Gastrocnemius medialis (tissue), 4 donors: ENCODE measurements at regions not wholly inside any gene's neighbourhood (a gene's known extent, or its start where the extent isn't known, plus 50 kb on each side); places are given as distances from the start of the nearest gene placed in this dataset.

Source experiments
- ATAC-seq, 2 donors: fragments of 150-250 bp; one replicate each; pipeline ENCODE4 v1.9.1; 2016
- DNase-seq, 2 donors: peaks; one replicate each; pipeline ENCODE4 v3.0.0-alpha.2; 2019
- H3K27ac ChIP-seq, 4 donors: fragments of 200-600 bp; sonication (generic); 1 replicate in 1 of 4; 2 replicates in 3 of 4; pipeline ENCODE4 v1.5.1; 2016 to 2018; ENCODE audit warnings: mild to moderate bottlenecking in 2 of 4, moderate library complexity in 1 of 4
- H3K27me3 ChIP-seq, 3 donors: fragments of 200-600 bp; sonication (generic) in 2 of 3; 1 replicate in 1 of 3; 2 replicates in 2 of 3; pipeline versions ENCODE4 v1.5.1 to v1.6.0; 2016 to 2019; ENCODE audit warnings: mild to moderate bottlenecking in 1 of 3, moderate library complexity in 1 of 3
- H3K36me3 ChIP-seq, 2 donors: fragments of 200-600 bp; sonication (generic) in 1 of 2; one replicate each; pipeline ENCODE4 v1.5.1; 2017 to 2018
- H3K4me1 ChIP-seq, 2 donors: fragments of 200-600 bp; sonication (generic) in 1 of 2; one replicate each; pipeline ENCODE4 v1.5.1; 2016 to 2017; ENCODE audit warnings: mild to moderate bottlenecking in 2 of 2
- H3K4me3 ChIP-seq, 4 donors: fragments of 200-600 bp; sonication (generic) in 3 of 4; 1 replicate in 1 of 4; 2 replicates in 3 of 4; pipeline ENCODE4 v1.5.1; 2016 to 2019; ENCODE audit warnings: mild to moderate bottlenecking in 2 of 4
- H3K9me3 ChIP-seq, 3 donors: fragments of 200-600 bp; sonication (generic) in 2 of 3; 1 replicate in 1 of 3; 2 replicates in 2 of 3; pipeline ENCODE4 v1.5.1; 2016 to 2019
- POLR2A ChIP-seq, 2 donors: fragments of 450-650 bp; IDR thresholded peaks; one replicate each; pipeline ENCODE4 v1.6.1; 2017; ENCODE audit warnings: antibody characterized with exemption in 2 of 2, mild to moderate bottlenecking in 2 of 2, moderate library complexity in 2 of 2
- in situ Hi-C, 4 donors: fragments of 200-750 bp; cut with MboI; loops; one replicate each; pipeline versions ENCODE4 v1.15.0 to v1.8.0; 2017; ENCODE audit warnings: low sequenced_read_pairs in 4 of 4
- intact Hi-C: fragments of 100-400 bp; cut with DNase I; formaldehyde crosslinking; loops from one replicate; pipeline ENCODE4 v1.15.1; 2023; ENCODE audit warnings: low total_unique reads
- TF ChIP-seq, protein P1 (sequence below), 5 experiments: fragments of 450-650 bp in 3 of 5; fragments of 200-600 bp in 2 of 5; sonication (generic) in 2 of 5; IDR thresholded peaks in 4 of 5; conservative IDR thresholded peaks in 1 of 5; 1 replicate in 4 of 5; 2 replicates in 1 of 5; pipeline ENCODE4 v1.5.1; 2016 to 2019; ENCODE audit warnings: antibody characterized with exemption in 5 of 5, mild to moderate bottlenecking in 3 of 5, moderate library complexity in 3 of 5

DNA sequence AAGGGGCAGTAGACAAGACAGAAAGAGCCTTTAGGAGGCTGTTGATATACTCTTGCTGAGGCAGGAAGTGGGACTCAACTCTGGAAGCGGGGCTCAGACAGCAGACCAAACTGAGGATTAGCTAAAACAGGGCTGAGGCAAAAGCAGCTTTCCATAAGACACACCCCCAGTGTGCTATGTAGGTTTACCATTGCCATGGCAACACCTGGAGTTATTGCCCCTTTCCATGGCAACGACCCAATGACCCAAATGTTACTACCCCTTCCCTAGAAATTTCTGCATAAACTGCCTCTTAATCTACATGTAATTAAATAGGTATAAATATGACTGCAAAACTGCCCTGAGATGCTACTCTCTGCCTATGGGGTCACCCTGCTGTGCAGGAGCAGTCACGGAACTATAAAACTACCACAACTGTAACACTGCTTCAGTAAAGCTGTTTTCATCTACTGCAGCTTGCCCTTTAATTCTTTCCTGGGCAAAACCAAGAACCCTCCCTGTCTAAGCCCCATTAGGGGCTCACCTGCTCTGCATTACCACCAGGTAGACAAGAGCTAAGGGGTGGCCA is 348.4 kb upstream of the PODXL start:
- in situ Hi-C loops = no loop called here
- no peak for DNase-seq
- no peak for ATAC-seq

DNA sequence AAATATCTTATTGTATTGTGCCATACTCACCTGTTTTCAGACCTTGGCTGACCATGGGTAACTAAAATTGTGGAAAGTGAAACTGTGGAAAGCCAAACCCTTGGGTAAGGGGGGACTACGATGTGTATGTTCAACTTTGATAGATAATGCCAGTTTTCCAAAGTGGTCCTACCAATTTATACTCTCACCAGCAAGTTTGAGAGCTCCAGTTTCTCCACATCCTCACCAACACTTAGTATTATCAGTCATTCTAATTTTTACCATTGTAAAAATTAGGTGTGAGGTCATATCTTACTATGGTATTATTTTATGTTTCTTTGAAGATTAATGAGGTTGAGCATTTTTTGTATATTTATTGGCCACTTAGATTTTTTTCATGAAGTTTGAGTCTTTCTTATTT is 346.9 kb upstream of the PODXL start:
- H3K4me3 ChIP-seq = no peak overlapping the region
- H3K27ac ChIP-seq = no peak overlapping the region
- no peak for ATAC-seq
- in situ Hi-C loops (no loop called here), intact Hi-C loops (no loop called here)
- no peak for DNase-seq
- no peaks in the 10 kb centered on the region for H3K4me1 ChIP-seq
- H3K36me3 ChIP-seq = no peaks in the 10 kb centered on the region
- TF ChIP-seq POLR2A (IDR thresholded peaks at IDR 0.05) = no peak
- TF ChIP-seq, protein P1, sequence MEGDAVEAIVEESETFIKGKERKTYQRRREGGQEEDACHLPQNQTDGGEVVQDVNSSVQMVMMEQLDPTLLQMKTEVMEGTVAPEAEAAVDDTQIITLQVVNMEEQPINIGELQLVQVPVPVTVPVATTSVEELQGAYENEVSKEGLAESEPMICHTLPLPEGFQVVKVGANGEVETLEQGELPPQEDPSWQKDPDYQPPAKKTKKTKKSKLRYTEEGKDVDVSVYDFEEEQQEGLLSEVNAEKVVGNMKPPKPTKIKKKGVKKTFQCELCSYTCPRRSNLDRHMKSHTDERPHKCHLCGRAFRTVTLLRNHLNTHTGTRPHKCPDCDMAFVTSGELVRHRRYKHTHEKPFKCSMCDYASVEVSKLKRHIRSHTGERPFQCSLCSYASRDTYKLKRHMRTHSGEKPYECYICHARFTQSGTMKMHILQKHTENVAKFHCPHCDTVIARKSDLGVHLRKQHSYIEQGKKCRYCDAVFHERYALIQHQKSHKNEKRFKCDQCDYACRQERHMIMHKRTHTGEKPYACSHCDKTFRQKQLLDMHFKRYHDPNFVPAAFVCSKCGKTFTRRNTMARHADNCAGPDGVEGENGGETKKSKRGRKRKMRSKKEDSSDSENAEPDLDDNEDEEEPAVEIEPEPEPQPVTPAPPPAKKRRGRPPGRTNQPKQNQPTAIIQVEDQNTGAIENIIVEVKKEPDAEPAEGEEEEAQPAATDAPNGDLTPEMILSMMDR (IDR thresholded peaks at IDR 0.05 in 4 of 5, conservative IDR thresholded peaks at IDR 0.05 in 1 of 5) = no peak
- H3K9me3 ChIP-seq = no peaks in the 10 kb centered on the region
- peaks cover 3 to 8% (median 3%) of the 10 kb centered on the region in 3 donors for H3K27me3 ChIP-seq

More for the DNA sequence above, 348.4 kb upstream of the PODXL start:
- H3K4me1 ChIP-seq = no peaks in the 10 kb centered on the region
- TF ChIP-seq, protein P1 (IDR thresholded peaks at IDR 0.05 in 4 of 5, conservative IDR thresholded peaks at IDR 0.05 in 1 of 5) = no peak
- TF ChIP-seq POLR2A (IDR thresholded peaks at IDR 0.05) = no peak
- H3K27ac ChIP-seq = no peak overlapping the region
- intact Hi-C loops = no loop called here
- H3K27me3 ChIP-seq = peaks cover 12 to 17% (median 14%) of the 10 kb centered on the region in 3 donors
- H3K9me3 ChIP-seq = no peaks in the 10 kb centered on the region
- H3K4me3 ChIP-seq = no peak overlapping the region
- no peaks in the 10 kb centered on the region for H3K36me3 ChIP-seq

DNA sequence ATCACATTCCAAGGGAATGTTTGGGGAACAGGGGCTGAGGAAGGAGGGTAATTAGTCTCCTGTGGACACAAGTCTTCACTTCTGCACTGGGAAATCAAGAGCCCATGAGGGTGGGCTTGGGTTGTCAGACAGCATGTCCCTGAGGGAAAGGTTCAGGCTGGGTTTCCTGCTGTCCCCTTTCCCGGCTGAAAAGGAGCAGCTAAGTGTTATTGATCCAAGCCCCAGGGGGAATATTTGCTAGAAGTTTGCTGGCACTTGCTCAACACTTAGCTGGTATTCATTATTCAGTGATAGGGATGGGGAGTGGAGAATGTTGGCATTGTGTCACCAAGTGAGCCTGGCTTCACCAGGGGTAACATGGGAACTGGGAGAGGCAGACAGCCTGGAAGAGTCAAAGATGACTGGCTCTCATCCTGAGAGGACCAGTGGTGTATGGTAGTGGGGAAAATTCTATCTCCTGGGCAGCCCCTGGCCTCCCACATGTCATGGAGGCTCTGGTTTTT is 344.4 kb upstream of the PODXL start:
- DNase-seq (no peak), ATAC-seq (no peak)
- no peak overlapping the region for H3K27ac ChIP-seq
- in situ Hi-C loops (no loop called here), intact Hi-C loops (no loop called here)
- H3K27me3 ChIP-seq = no peaks in the 10 kb centered on the region
- no peak overlapping the region for H3K4me3 ChIP-seq
- H3K9me3 ChIP-seq = no peaks in the 10 kb centered on the region
- H3K36me3 ChIP-seq = no peaks in the 10 kb centered on the region
- H3K4me1 ChIP-seq = no peaks in the 10 kb centered on the region
- TF ChIP-seq, protein P1 (IDR thresholded peaks at IDR 0.05 in 4 of 5, conservative IDR thresholded peaks at IDR 0.05 in 1 of 5) = no peak
- no peak for TF ChIP-seq POLR2A (IDR thresholded peaks at IDR 0.05)

DNA sequence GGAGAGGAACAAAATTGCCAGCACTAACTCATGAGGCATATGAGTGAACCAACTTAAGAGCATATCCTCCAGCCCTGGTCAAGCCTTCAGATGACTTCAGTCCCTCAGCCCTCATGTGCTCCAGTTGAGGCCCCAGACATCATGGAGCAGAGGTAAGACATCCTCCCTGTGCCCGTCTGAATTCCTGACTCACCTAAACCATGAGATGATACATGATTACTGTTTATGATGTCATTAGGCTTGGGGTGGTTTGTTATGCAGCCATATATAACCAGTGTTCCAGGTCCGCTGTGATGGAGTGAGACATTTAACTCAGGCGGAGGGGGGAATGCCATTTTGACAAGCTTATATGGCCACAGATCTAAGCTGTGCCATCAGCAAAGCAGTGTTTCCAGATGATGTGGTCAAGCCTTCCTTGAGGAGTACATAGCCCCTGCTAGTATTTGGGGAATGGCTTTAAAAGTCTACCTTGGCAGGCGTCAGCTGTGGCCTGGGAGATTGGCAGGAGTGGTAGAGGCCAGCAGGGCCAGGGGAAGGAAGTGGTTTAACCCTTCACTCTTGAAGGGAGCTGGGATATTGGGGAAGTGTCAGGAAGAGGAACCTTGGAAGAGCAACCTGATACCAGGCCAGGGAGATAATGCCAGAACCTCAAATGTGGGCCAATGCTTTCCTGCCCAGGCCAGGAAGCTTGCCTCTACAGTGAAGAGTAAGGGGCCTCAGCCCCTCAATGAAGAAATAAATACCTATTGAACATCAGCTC is 343.0 kb upstream of the PODXL start:
- in situ Hi-C loops (no loop called here), intact Hi-C loops (no loop called here)
- Histone ChIP-seq H3K27ac (no peak overlapping the region), H3K27me3 (no peaks in the 10 kb centered on the region), H3K36me3 (no peaks in the 10 kb centered on the region), H3K4me1 (no peaks in the 10 kb centered on the region), H3K9me3 (no peaks in the 10 kb centered on the region), H3K4me3 (no peak overlapping the region)
- no peak for TF ChIP-seq POLR2A (IDR thresholded peaks at IDR 0.05)
- TF ChIP-seq, protein P1 (IDR thresholded peaks at IDR 0.05 in 4 of 5, conservative IDR thresholded peaks at IDR 0.05 in 1 of 5) = no peak
- DNase-seq (no peak), ATAC-seq (no peak)
